ENCODE measurements at regions not wholly inside any gene's neighbourhood (a gene's known extent, or its start where the extent isn't known, plus 50 kb on each side); places are given as distances from the start of the nearest gene placed in this dataset.

DNA sequence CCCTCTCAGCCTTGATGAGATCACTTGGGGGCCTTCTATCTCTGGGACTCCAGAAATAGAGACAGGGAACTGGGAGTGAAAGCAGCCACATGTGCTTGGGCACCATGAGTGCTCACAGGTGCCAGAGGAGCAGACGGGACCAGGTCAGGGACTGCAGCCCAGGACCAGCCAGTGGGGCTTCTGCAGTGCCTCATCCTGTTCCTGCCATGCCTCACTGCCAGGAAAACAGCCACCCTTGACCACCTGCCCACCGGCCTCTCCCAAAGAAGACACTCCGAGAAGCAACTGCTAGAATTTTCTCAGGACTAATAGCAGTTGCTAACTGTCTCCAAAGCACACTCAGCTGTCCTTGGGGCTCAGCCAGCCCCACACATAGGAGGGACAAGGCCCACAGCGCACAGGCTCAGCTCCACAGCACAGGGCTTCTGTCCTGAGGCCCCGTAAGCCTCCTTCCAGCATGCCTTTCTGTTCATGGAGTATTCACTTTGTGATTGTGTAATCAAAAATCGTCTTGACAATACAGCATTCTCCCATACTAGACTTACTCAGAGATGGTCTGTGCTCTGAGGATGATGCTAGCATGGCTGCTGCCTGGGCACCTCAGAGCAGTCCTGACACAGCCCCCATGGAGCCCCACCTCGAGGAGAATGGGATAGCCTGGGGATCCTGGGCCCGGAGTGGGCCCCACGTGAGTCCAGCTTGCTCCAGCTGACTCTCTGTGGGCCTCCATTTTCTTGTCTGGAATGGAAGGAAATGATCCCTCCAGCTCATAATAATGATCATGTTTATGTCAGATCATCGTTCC is 115.7 kb upstream of the RET start:
- Histone ChIP-seq H3K4me2 (peak overlapping the region; percentile 55 to 94 (median 84)), H3K27ac (peak overlapping the region in 8 of 11 experiments; percentile 28 to 81 (median 75); a peak in 15 of 22 replicates), H3K4me1 (peaks cover 49 to 62% (median 56%) of the 10 kb centered on the region in 10 experiments), H3K27me3 (no peaks in the 10 kb centered on the region), H3K9ac (peak overlapping the region in 6 of 11 experiments; percentile 12 to 69 (median 54); a peak in 5 of 22 replicates), H3K4me3 (no peak overlapping the region), H4K20me1 (no peaks in the 10 kb centered on the region), H3K9me3 (replicated peaks in 1 of 11) (peaks cover 0 to 11% (median 5%) of the 10 kb centered on the region in 11 experiments; a peak in 8 of 22 replicates), H3K36me3 (no peaks in the 10 kb centered on the region)
- TF ChIP-seq Cebpa-rat (IDR thresholded peaks at IDR 0.05): peak in 5 of 11 experiments; percentile 21 to 81 (median 43); a peak in 5 of 22 replicates

DNA sequence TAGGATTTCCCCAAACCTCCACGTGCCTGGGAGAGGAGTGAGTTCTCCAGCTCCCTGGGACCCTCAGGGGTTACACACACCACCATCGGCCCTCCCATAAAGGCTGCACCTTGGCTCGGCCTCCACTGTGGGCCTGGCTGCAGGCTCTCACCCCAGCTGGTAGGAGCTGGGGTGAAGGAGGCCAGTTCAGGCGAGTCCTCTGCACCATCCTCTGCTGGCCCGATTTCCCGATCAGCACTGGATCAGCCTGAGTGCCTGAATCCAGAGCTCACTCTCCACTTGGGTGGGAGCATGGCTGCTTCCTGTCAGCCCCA is 115.1 kb upstream of the RET start:
- Histone ChIP-seq H3K9ac (peak overlapping the region in 8 of 11 experiments; percentile 16 to 69 (median 54); a peak in 8 of 22 replicates), H3K36me3 (no peaks in the 10 kb centered on the region), H3K4me3 (no peak overlapping the region), H3K27ac (peak overlapping the region in 9 of 11 experiments; percentile 44 to 81 (median 74); a peak in 17 of 22 replicates), H3K4me1 (peaks cover 49 to 64% (median 57%) of the 10 kb centered on the region in 10 experiments), H4K20me1 (no peaks in the 10 kb centered on the region), H3K9me3 (replicated peaks in 1 of 11) (peaks cover 0 to 6% (median 3%) of the 10 kb centered on the region in 11 experiments; a peak in 8 of 22 replicates), H3K27me3 (no peaks in the 10 kb centered on the region), H3K4me2 (peak overlapping the region; percentile 55 to 94 (median 84); a peak in 21 of 22 replicates)
- no peak for TF ChIP-seq Cebpa-rat (IDR thresholded peaks at IDR 0.05)

DNA sequence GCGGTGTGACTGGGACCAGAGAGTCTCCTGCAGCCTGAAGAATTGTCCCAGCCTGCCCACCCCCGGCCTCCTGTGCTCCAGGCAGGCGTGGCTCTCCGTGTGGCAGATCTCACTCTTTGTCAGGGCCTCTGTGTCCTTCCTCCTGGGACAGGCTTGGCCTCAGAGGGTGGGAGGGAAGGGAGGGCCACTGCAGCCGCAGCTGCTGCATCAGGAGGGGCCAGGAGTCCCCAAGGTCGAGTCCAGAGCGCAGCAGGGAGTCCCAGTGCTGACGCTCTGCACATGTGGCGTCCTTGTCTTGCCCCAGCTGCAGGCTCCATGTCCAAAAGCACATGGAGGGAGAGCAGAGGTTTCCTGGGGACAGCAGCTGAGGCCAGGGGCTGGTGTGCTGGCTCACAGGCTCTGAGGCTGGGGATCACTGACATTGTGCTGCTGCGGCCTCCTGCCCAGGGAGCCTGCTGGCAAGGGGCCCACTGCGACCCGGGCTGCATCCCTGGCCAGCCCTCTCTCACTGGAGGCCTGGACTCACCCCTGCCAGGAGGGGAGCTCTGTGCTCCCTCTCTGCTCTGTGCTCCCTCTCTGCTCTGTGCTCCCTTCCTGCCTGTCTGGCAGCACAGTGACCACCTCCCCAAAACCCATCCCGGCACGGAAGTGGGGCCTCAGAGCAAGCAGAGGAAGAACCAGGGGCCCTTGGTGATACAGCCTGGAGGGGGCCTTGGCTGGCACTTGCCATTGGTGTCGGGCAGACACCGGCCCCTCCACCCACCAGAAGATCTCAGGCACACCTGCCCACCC is 114.6 kb upstream of the RET start:
- no peaks in the 10 kb centered on the region for H3K27me3 ChIP-seq
- H3K9ac ChIP-seq: peak overlapping the region in 8 of 11 experiments; percentile 34 to 69 (median 54); a peak in 15 of 22 replicates
- peaks cover 0 to under 1% (median 0%) of the 10 kb centered on the region in 11 experiments; a peak in 2 of 22 replicates for H3K9me3 ChIP-seq (replicated peaks in 1 of 11)
- peak overlapping the region; percentile 63 to 94 (median 84) for H3K4me2 ChIP-seq
- peak overlapping the region in 9 of 11 experiments; percentile 44 to 81 (median 74); a peak in 17 of 22 replicates for H3K27ac ChIP-seq
- H3K4me3 ChIP-seq: no peak overlapping the region; a peak in 2 of 20 replicates
- H3K4me1 ChIP-seq: peaks cover 49 to 64% (median 57%) of the 10 kb centered on the region in 10 experiments
- no peaks in the 10 kb centered on the region for H3K36me3 ChIP-seq
- no peaks in the 10 kb centered on the region for H4K20me1 ChIP-seq
- TF ChIP-seq Cebpa-rat (IDR thresholded peaks at IDR 0.05): no peak

DNA sequence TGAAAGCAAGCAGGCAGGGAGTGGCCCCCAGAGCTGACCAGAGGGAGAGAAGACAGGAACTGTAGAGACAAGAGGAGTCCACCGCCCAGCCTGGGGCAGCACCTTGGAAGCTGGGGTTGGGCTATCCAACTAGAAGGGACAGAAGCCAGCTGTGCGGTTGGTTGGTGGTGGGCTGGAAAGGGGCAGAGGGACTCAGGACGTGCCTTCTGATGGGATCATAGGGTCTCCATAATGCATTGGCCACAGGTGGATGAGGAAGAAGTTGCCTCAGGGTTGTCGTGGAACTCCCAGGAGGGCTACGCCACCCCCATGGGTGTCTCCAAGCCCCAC is 114.0 kb upstream of the RET start:
- H3K27me3 ChIP-seq: no peaks in the 10 kb centered on the region
- no peaks in the 10 kb centered on the region for H4K20me1 ChIP-seq
- peak overlapping the region in 9 of 11 experiments; percentile 44 to 81 (median 74); a peak in 17 of 22 replicates for H3K27ac ChIP-seq
- peak overlapping the region in 1 of 10 experiments; percentile 11; a peak in 2 of 20 replicates for H3K4me3 ChIP-seq
- H3K9me3 ChIP-seq (replicated peaks in 1 of 11): no peaks in the 10 kb centered on the region
- H3K9ac ChIP-seq: peak overlapping the region in 8 of 11 experiments; percentile 34 to 69 (median 54); a peak in 12 of 22 replicates
- H3K4me1 ChIP-seq: peaks cover 49 to 64% (median 57%) of the 10 kb centered on the region in 10 experiments
- peak overlapping the region; percentile 63 to 94 (median 84) for H3K4me2 ChIP-seq
- no peak for TF ChIP-seq Cebpa-rat (IDR thresholded peaks at IDR 0.05)
- H3K36me3 ChIP-seq: no peaks in the 10 kb centered on the region

DNA sequence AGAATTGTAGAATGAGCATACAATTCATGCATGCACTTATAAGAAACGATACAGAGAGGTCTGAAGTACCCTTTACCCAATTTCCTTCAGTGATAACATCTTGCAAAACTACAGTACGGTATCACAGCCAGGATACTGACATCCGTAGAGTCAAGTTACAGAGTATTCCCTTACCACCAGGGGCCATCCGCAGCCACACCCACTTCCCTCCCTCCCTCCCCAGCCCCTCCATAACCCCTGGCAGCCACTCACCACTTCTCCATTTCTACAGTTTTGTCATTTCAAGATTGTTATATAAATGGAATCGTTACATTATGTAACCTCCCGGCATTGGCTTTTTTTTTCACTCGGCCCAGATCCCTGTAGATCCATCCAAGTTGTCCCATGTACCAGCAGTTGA is 113.6 kb upstream of the RET start:
- no peak for TF ChIP-seq Cebpa-rat (IDR thresholded peaks at IDR 0.05)

DNA sequence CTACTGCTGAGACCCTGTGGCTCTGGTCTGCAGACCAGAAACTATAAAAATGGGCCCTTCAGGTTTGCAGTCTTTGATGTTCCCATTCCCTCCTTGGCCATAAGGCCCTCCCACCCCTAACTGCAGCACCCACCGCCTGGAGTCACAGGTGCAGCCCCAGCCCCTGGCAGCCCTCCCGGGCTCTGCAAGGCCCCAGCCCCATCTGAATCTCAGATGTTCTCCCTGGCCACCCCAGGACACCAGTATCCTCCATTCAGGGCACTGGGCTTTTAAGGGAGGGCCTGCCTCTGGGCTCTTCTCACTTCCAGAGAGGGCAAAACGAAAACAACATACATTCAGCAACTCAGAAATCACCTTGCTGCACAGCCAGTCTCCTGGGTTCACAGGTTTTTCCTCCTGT is 107.7 kb upstream of the RET start:
- Histone ChIP-seq H3K4me1 (peaks cover 7 to 25% (median 17%) of the 10 kb centered on the region in 10 experiments; a peak in 19 of 20 replicates), H3K9me3 (replicated peaks in 1 of 11) (no peaks in the 10 kb centered on the region), H3K36me3 (no peaks in the 10 kb centered on the region), H4K20me1 (no peaks in the 10 kb centered on the region), H3K4me3 (no peak overlapping the region), H3K27ac (no peak overlapping the region), H3K4me2 (peak overlapping the region in 5 of 11 experiments; percentile 4 to 43 (median 20); a peak in 4 of 22 replicates), H3K9ac (no peak overlapping the region), H3K27me3 (no peaks in the 10 kb centered on the region)
- TF ChIP-seq Cebpa-rat (IDR thresholded peaks at IDR 0.05): no peak

More for the DNA sequence above, 113.6 kb upstream of the RET start:
- H3K4me1 ChIP-seq: peaks cover 49 to 64% (median 57%) of the 10 kb centered on the region in 10 experiments
- H3K9ac ChIP-seq: peak overlapping the region in 4 of 11 experiments; percentile 34 to 69 (median 54); a peak in 4 of 22 replicates
- no peaks in the 10 kb centered on the region for H3K9me3 ChIP-seq (replicated peaks in 1 of 11)
- H3K27ac ChIP-seq: peak overlapping the region in 8 of 11 experiments; percentile 34 to 81 (median 75); a peak in 14 of 22 replicates
- peak overlapping the region; percentile 63 to 94 (median 84); a peak in 21 of 22 replicates for H3K4me2 ChIP-seq
- no peaks in the 10 kb centered on the region for H3K27me3 ChIP-seq
- H3K4me3 ChIP-seq: no peak overlapping the region
- H3K36me3 ChIP-seq: no peaks in the 10 kb centered on the region
- H4K20me1 ChIP-seq: no peaks in the 10 kb centered on the region

DNA sequence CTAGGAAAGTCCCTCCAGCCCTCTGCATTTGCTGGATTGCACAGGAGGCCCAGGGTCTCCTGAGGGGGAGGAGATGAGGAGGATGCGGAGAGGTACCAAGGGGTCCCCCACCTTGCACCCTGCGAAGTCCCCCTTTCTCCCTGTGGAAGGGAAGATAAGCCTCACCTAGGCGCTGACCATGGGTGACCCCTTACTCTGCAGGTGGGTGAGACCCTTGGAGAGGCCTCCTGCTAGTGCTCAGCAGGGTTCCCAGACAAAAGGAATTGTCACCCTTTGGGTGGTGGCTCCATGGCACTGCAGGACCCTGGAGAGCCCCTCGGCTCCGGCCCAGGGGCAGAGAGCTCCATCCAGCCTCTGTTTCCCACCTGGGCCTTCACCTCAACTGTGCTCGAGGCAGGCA is 107.0 kb upstream of the RET start:
- no peak for TF ChIP-seq Cebpa-rat (IDR thresholded peaks at IDR 0.05)
- H3K36me3 ChIP-seq: no peaks in the 10 kb centered on the region
- no peak overlapping the region for H3K27ac ChIP-seq
- H4K20me1 ChIP-seq: no peaks in the 10 kb centered on the region
- H3K4me2 ChIP-seq: peak overlapping the region in 5 of 11 experiments; percentile 4 to 43 (median 20); a peak in 5 of 22 replicates
- no peaks in the 10 kb centered on the region for H3K27me3 ChIP-seq
- no peak overlapping the region for H3K4me3 ChIP-seq
- peaks cover 5 to 33% (median 23%) of the 10 kb centered on the region in 10 experiments; a peak in 18 of 20 replicates for H3K4me1 ChIP-seq
- no peak overlapping the region for H3K9ac ChIP-seq
- H3K9me3 ChIP-seq (replicated peaks in 1 of 11): no peaks in the 10 kb centered on the region

DNA sequence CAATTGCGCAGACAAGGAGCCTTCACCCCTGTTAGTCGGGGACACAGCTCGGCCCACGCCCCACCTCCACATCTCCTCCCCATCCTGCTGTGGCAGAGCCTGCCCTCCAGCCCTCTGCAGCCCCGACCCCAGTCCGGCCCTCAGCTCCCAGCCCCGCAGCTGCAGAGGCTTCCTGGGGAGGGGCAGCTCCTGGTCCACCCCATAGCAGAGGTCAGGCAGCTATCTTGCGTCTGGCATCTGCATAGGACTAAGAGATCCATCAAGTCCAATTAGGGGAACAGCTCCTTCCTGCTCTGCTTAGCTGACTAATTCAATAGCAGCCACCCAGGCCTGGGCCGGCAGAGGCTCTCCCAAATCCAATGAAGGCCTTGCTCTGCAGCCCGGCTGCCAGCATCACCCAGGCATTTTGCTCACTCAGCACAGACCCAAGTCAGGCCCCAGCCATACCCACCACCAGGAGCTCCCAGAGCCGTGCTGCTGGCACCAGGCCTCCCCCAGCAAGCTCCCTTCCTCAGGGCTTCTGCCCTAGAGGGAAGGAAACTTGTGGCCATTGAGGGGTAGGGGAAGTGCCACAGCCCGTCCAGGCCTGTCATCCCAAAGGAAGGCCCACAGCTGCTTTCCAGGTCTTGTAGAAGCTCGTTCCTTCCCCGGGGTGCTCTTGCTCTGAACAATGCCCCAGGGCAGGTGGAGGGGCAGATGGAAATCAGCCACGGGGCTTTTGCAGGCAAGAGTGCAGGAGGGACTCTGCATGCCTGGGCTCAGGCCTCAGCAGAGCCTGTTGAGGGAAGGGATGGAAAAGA is 106.2 kb upstream of the RET start:
- Histone ChIP-seq H4K20me1 (no peaks in the 10 kb centered on the region), H3K4me1 (peaks cover 5 to 39% (median 29%) of the 10 kb centered on the region in 10 experiments; a peak in 18 of 20 replicates), H3K9me3 (replicated peaks in 1 of 11) (no peaks in the 10 kb centered on the region), H3K9ac (no peak overlapping the region), H3K27ac (no peak overlapping the region), H3K4me2 (peak overlapping the region; percentile 1 to 45 (median 18); a peak in 12 of 22 replicates), H3K4me3 (no peak overlapping the region), H3K36me3 (no peaks in the 10 kb centered on the region), H3K27me3 (no peaks in the 10 kb centered on the region)
- TF ChIP-seq Cebpa-rat (IDR thresholded peaks at IDR 0.05): no peak

All from BLaER1 treated with 17β-estradiol and CSF1 and Interleukin-3, amounts not matched to agents 10 nM and 100 nM (cell line).